Fibroblast of skin of right biceps (primary cell): ENCODE measurements at regions not wholly inside any gene's neighbourhood (a gene's known extent, or its start where the extent isn't known, plus 50 kb on each side); places are given as distances from the start of the nearest gene placed in this dataset.
A peak's percentile ranks its signal among the peaks of the same experiment; 100 is the strongest.
"Not testable (repeated sequence)": the region's sequence is repeated elsewhere in the genome, so short reads cannot be mapped to it uniquely, and the experiment has no call there.

ENCODE experiments used
- DNase-seq: peaks from one replicate; pipeline ENCODE4 v3.0.0-alpha.2; 2013

DNA sequence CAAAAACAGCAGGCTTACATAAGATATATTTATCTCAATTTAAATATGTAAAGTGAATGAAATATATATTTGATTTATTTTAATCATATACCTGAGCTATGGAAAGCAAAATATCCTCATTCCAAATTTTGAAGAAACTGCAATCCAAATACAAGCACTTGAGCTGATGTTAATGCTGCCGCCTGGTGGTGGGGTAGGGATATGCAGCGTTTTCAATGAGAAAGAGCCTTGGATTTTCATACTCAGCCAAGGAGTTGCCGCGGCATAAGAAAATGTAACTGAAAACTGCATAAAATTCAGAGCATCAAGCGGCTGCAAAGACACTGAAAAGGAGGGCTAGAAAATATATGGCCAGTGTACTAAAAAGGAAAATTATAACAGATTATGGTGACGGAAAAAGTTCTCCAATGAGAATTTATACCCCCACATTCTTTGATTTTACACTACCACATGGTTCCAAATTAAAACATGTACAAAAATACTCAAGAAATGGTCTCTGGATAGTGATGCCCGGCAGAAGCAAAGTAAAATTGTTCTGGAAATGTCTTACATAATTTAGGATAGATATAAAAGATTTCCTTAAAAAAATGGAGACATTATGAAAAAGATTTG is 660.3 kb upstream of the PITX2 start:
- DNase-seq = peak; percentile 63

DNA sequence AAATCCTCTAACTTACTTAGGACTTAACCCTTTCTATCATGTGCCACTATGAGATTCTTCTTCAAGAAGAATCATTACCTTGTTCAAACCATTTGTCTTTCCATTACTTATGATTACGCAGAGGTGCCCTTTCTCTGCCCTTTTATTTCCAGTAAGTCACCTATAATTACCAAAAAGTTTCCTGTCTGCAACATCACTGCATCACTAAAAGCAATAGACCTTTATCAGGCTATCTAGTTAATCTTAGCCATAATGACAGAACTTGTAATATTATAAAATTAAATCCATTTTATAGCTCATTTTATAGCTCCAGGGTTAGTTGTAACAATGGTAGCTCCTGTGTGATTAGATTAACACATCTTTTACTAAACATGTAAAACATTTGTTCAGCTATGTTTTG is 673.6 kb upstream of the PITX2 start:
- DNase-seq = no peak

DNA sequence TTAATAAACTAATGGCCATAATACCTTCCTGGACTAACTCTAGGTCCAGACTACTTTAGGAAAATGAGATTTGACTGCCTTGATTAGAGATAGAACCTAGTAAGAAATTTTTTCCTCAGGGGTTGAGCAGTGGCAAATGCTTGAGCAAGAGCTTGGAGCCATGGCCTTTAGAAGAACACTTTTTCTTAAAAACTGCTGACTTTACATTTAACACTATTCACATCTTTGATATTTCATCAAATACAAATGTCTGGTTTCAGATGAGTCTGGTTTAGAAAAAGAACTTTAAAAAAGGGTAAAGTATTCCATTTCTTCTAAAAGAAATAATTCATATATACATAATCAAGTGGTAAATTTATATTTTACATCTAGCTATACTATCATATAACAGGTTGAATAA is 680.9 kb upstream of the PITX2 start:
- no peak for DNase-seq

DNA sequence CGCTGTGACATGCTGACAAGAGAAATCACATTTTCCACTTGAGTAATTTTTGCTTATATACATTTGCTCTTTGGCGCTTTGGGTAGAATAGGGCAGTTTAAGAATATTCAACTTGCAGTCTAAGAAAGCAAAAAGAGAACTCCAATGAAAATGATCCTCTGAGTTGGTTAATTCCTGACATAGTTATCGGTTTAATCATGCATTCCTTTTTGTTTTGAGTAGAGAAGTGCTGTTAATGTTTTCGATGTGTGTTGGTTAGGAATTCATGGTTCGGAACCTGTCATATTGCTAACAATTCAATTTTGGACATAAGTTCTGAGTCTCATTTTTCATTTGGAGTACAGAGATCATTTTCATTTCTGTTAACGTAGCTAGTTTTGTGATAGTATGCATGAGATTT is 700.6 kb upstream of the PITX2 start:
- peak; percentile 93 for DNase-seq

DNA sequence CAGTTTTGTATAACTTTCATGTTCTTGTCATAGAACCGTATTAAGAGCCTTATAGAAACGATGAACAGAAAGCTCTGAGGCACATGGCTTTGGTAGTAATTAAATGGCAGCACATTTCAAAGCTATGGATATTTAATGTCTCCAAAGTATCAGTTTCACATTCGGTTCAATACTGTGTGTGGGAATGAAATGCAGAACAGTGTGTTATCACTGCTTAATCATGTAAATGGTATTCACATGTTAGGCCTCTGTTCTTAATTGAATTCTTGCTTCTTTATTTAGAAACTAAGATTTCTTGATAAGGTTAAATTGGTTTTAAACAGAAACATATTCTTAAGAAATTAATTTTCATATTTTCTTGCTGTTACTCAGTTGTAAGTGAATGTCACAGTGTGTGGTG is 701.0 kb upstream of the PITX2 start:
- peak; percentile 73 for DNase-seq

DNA sequence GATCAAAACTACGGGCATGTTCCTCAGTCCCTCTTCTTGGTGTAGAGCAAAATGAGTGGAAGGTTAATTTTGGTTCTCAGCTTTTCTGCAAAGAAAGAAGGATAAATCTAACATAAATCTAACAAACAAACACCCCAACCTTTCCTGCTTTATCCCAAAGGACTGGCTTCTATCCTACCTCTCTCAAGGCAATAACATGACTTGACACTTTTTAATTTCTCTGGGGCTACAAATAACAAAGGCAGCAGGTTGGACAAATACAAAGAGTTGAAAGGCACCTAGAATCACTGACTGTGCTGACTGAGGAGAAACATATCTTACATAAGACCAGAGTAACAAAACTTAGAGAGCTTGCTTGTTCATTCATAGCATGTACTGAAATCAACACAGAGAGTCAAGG is 703.6 kb upstream of the PITX2 start:
- no peak for DNase-seq

DNA sequence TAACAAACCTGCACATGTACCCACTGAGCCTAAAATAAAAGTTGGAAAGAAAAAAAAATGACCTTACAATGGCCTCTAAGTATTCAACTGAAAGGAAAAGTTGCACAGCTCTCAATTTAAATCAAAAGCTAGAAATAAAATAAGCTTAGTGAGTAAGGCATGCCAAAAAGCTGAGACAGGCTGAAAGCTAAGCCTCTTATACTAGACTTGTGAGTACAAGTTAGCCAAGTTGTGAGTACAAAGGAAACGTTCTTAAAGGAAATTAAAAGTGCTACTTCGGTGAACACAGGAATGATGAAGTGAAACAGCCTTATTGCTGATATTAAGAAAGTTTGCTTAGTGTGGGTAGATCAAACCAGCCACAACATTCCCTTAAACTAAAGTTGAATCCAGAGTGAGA is 707.9 kb upstream of the PITX2 start:
- DNase-seq = peak; percentile 21

DNA sequence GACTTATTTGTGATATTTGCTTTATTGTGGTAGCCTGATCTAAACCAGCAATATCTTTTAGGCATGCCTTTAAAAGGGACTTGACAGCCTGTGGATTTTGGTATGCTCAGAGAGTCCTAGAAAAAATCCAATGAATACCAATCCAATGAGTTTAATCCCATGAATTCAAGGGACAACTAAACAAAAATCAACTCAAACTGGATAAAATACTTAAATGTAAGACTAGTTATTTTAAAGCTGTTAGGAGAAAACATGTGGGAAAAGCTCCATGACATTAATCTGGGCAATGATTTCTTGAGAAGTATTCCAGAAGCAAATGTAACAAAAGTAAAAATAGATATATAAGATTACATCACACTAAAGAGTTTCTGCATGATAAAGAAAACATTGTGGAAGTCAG is 711.5 kb upstream of the PITX2 start:
- peak; percentile 29 for DNase-seq

DNA sequence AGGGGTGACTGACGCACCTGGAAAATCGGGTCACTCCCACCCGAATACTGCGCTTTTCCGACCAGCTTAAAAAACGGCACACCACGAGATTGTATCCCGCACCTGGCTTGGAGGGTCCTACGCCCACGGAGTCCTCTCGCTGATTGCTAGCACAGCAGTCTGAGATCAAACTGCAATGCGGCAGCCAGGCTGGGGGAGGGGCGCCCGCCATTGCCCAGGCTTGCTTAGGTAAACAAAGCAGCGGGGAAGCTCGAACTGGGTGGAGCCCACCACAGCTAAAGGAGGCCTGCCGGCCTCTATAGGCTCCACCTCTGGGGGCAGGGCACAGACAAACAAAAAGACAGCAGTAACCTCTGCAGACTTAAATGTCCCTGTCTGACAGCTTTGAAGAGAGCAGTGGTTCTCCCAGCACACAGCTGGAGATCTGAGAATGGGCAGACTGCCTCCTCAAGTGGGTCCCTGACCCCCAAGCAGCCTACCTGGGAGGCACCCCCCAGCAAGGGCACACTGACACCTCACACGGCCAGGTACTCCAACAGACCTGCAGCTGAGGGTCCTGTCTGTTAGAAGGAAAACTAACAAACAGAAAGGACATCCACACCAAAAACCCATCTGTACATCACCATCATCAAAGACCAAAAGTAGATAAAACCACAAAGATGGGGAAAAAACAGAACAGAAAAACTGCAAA is 714.5 kb upstream of the PITX2 start:
- not testable (repeated sequence) for DNase-seq

DNA sequence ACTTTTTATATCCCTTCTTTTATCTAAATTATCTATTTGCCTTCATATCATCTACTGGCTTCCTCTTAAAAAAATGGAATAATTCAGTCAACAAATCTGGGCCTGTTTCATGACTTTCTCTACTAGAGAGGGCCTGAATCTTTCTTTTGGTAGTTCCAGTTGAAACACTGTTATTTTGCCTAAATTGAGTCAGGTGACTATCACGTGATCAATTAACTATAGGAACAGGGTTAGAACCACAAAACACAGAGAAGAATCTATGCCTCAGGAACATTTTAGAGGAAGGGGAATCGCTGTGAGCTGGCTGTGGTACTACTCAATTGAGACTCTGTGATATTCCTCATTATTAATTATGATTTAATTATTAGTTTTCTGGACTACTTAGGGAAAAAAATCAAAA is 736.7 kb upstream of the PITX2 start:
- DNase-seq = no peak

DNA sequence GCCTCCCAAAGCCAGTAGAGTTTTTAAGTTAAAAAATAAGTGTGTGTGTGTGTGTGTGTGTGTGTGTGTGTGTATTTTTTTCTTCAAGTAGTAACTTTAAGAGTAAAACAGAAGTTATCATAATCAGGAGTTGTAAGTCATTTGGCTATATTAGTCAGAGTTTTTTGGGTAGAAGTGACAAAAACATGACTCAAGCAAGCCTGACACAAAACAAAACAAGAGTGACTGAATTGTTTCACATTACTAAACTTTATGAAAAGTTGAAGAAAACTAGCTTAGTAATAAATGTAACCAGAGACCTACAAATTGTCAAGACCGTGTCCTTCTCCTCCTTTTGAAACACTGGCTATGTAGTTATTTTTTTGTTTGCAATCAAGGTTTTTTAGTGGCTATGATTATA is 738.0 kb upstream of the PITX2 start:
- peak; percentile 14 for DNase-seq

DNA sequence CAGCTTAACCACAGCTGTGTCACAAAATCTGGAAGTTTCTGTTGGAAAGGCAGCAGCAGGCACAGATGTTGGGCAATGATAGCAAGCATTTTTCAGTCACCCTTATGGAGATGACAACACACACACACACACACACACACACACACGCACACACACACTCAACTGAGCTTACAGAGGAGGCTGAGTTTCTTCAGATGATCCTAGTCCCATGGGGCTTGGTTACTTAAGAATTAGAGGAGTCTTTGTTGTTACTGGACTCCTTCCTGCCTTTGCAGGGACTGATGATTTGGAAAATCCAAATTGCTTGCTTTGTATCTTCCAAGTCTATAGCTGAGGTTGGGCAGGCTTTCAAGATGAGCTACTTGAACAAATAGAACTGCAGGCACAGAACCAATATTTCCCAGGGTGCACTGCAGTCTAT is 740.1 kb upstream of the PITX2 start:
- peak; percentile 93 for DNase-seq

DNA sequence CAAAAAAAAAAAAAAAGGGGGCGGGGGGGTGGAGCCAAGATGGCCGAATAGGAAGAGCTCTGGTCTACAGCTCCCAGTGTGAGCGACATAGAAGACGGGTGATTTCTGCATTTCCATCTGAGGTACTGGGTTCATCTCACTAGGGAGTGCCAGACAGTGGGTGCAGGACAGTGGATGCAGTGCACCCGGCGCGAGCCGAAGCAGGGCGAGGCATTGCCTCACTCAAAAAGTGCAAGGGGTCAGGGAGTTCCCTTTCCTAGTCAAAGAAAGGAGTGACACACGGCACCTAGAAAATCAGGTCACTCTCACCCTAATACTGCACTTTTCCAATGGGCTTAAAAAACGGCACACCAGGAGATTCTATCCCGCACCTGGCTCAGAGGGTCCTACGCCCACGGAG is 755.0 kb upstream of the PITX2 start:
- not testable (repeated sequence) for DNase-seq

DNA sequence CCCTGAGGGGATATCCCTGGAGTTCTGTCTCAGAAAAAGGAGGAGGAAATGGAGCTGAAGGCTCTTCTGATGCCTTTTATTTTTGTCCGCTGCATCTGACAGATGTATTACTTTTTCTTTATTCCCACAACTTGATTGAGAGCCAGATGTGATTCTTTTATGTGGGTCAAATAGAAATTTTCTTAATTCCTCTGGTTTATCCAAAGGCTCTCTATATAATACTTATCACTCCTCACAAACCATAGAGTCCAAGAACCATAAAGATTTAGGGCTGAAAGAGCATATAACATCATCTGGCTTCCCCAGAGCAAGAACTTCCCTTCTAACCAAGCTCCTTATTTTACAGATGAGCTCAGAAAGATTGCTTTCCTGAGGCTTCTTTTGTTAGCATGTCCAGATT is 756.7 kb upstream of the FAM241A start:
- no peak for DNase-seq

DNA sequence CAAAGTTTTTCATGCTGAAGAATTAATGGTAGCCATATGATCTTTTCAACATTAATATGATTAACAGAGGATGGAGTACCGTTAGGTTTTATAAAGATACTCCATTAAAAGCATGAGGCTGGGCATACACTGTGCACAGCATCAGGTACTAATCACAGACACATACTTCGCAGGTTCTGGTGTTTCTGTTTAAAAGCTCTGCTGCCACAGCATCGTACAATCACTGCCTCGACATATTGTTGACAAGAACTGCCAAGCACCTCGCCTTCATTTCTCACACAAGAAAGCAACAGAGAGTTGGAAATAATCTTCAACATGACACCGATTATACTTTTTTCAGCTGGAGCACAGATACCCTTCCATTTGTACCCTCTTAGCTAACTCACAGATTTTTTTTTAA is 753.4 kb upstream of the FAM241A start:
- DNase-seq = no peak

DNA sequence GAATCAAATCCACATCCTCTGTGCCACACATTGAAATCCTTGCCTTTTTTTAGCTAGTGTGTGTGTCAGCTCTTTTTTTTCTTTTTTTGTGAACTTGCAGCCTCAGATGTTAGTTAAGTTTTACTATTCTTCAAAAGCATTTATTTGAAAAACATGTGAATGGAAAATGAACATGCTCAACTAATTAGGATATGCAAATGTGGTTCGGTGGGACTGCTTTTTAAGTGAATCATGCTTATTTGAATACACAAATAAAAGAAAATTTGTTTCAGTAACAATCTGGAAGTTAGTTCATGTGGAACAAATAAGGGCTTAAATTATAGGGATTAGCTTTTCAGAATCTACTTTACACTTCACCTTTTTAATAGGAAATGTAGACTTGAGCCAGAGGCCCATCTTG is 751.5 kb upstream of the FAM241A start:
- DNase-seq = peak; percentile 14

DNA sequence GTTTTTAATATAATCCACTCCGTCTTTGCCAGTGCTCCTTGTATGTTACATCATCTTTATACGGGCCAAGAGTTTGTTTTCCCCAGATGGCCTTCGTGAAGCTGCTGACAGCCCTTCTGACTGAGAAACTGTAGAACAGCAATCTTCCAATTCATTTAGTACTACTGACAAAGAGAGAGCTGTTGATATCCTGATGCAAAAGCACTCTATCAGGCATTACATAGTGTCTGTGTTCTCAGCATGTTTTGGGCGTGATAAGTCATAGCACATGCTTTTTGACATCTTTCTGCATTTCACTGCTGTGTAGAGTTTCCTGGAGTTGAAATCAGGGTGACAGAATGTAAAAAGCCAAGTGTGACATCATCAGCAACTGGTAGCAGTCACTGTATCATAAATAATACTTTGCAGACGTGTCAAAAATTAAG is 746.3 kb upstream of the FAM241A start:
- peak; percentile 75 for DNase-seq

DNA sequence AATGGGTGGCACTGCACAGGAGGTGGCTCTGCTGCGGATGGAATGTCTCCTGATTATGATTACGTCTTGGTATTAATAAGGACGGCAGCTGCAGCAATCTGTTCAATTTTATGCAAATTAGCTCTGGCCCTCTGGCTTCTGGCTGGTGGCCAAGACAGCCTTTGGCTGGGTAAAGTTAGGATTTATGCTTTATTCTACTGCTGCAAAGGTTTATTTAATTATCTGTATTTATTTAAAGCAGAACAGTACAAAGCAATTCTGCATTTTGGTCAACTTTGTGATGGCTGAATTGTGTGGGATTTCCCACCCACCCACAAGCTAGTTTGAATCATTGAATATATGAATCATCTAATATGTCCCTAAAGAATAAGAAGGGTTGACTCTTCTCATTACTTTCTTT is 745.6 kb upstream of the FAM241A start:
- DNase-seq = peak; percentile 61

DNA sequence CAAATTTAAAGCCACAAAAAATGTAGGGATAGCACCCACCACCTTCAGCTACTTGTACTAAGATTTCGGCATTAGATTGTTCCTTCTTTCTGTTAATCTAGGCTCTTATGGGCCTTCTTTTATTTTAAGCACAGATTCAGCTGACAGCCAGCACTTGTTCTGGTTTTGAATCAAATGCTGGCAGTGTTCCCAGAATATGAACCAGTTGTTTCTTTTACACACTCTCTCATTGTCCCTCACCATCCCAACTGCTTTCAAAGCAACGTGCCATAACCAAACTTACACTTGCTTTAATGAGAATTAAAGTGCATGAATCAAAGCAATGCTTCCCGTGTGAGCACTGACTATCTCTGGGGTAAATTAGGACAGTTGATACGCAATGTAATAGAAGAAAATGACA is 744.5 kb upstream of the FAM241A start:
- peak; percentile 79 for DNase-seq

DNA sequence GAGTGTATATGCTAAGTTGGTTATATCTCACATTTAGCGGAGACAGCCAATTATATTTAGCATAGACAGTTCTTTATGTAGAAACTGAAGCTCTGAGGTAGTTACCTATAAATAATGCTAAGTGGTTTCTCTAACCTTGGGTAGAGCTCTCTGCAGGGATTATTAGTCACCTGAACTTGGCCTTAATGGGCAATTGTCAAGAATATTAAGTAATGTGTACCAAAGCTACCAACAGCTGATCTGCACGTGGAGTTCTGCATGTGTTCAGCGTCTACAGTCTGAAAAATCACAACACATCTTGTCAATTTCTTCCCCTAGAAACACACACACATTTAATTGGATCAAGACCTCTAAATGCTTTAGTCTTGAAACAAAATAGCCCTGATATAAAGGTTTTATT is 740.6 kb upstream of the FAM241A start:
- no peak for DNase-seq

DNA sequence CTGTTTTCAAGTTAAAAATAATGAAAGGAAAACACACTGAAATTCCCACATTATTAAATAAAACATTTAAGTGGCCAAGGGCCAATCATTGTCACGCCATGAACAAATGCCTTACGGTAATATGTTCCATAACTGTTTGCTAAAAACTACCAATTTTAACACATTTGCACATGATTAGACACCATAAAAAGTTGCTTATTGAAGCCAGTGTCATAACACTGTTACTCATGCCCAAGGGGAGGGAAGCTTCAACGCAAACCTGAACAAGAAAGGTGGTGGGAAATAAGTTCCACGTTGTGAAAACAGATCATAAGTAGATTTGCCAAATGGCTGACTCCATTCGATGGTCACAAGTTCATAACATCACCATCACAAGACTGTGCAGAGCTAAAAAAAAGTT is 739.3 kb upstream of the FAM241A start:
- DNase-seq = peak; percentile 17

DNA sequence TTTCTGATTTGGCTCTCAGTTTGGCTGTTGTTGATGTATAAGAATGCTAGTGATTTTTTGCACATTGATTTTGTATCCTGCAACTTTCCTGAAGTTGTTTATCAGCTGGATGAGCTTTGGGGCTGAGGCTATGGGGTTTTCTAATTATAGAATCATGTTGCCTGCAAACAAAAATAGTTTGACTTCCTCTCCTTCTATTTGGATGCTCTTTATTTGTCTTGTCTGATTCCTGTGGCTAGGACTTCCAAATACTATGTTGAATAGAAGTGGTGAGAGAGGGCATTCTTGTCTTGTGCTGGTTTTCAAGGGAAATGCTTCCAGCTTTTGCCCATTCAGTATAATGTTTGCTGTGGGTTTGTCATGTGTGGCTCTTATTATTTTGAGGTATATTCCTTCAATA is 734.7 kb upstream of the FAM241A start:
- DNase-seq = no peak

DNA sequence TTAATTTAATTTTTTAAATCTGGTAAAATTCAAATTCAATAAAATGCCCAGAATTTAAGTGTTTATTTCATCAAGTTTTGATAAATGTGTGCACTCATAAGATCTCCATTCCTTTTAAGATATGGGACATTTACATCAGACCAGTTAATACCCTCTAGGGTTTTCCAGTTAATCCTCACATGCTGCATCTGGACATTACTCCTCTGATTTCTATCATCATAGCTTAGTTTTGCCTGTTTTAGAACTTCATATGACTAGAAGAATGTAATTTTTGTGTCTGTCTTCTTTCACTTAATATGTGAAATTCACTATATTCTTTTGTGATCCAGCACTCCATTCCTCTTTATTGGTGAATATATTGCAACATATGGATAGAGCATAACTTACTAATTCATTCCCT is 727.7 kb upstream of the FAM241A start:
- DNase-seq = no peak

DNA sequence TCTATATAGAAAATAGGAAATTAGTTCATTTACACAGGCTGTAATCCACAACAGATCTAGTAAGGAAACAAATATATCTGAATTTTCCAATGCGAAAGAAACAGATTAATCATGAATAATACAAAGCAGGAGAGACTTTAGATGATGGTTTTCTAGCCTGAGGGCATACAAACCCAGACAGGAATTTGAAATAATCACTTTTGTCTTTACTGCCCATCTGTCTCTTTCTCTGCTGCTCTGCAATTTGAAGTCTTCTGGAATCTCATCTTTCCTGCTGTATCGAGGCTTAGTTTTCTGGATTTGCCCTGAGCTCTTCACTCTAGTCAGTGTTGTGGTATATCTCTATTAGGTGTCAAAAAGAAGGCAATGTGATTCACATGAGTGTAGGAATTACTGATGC is 711.8 kb upstream of the FAM241A start:
- DNase-seq = no peak

DNA sequence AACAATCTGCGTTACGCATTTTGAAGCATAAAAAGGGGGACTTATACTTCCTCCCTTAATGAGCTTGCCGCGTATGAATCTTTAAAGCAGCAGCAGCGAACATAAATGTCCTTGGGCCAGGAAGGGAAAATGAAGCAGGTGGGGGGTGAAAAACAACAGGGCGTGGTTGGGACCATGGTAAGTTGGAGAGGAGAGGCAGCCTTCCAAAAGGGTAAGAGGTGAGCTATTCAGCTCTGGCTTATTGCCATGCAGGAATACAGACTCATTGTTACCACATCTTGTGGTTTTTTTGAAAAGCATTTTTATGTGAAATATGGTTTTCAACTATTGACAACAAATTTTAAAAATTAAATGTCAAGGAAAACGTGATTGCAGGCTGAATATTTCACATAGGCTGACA is 710.7 kb upstream of the FAM241A start:
- peak; percentile 45 for DNase-seq
